HepG2 (cell line): ENCODE measurements at regions not wholly inside any gene's neighbourhood (a gene's known extent, or its start where the extent isn't known, plus 50 kb on each side); places are given as distances from the start of the nearest gene placed in this dataset.

ENCODE experiments used
- ATAC-seq: fragments of 200-7000 bp; cut with Tn5 transposase; 3 replicates; pipeline ENCODE4 v1.9.1; 2020; ENCODE audit warnings: mild to moderate bottlenecking, moderate library complexity
- BruUV-seq: library from RNA; stranded (reverse); fragments of 400-500 nt; replicated peaks from 2 replicates; lab custom pipeline; 2021; lab: Mats Ljungman, UMichigan
- CTCF ChIA-PET: fragments of 300-600 bp; formaldehyde crosslinking; extraction: SDS; loops from one replicate; lab custom pipeline; 2021; ENCODE audit warnings: low total read pairs, inconsistent platforms, low intra/inter-chr PET ratio; lab: Yijun Ruan, JAX
- POLR2A ChIA-PET: fragments of 350-600 bp; sonication (Branson Sonifier 250); formaldehyde crosslinking; loops from one replicate; lab custom pipeline; 2020; ENCODE audit warnings: antibody characterized with exemption, inconsistent platforms; lab: Yijun Ruan, JAX
- DNase-seq: peaks from one replicate; pipeline ENCODE4 v3.0.0-alpha.2; 2015; ENCODE audit warnings: low spot score
- FAIRE-seq: peaks from 3 replicates; lab custom pipeline; 2011; peaks lifted over from hg19 to GRCh38; lab: Jason Lieb, UNC
- H2AFZ ChIP-seq: one replicate; pipeline ENCODE4 v1.6.1; 2011; ENCODE audit warnings: low read length, inconsistent platforms
- H3K27ac ChIP-seq: fragments of 300-600 bp; 3 replicates; pipeline ENCODE4 v1.8.0; 2011; ENCODE audit warnings: mixed run types, mild to moderate bottlenecking, mixed read lengths, low read length, inconsistent platforms; ENCODE audit not compliant: insufficient read depth; ENCODE audit errors: extremely low read length
- H3K27me3 ChIP-seq, 2 experiments: fragments of 200-600 bp in 1 of 2; 2 replicates in 1 of 2; 3 replicates in 1 of 2; pipeline versions ENCODE4 v1.6.0 to v1.8.0; 2011; ENCODE audit warnings: low read length in 2 of 2, mild to moderate bottlenecking in 2 of 2, moderate library complexity in 2 of 2, inconsistent platforms in 1 of 2; ENCODE audit not compliant: insufficient read depth in 2 of 2, control insufficient read depth in 1 of 2
- H3K36me3 ChIP-seq, 2 experiments: fragments of 200-600 bp in 1 of 2; replicated peaks in 1 of 2; 2 replicates in 1 of 2; 3 replicates in 1 of 2; pipeline versions ENCODE4 v1.5.1 to v1.8.0; 2011; ENCODE audit warnings: low read length in 2 of 2, inconsistent platforms in 1 of 2; ENCODE audit not compliant: insufficient read depth in 2 of 2, control insufficient read depth in 1 of 2
- H3K4me1 ChIP-seq: 2 replicates; pipeline ENCODE4 v1.5.1; 2012; ENCODE audit warnings: low read length, inconsistent platforms; ENCODE audit not compliant: insufficient read depth
- H3K4me2 ChIP-seq: 2 replicates; pipeline ENCODE4 v1.6.0; 2011; ENCODE audit warnings: low read depth, low read length, inconsistent platforms
- H3K4me3 ChIP-seq, 3 experiments: fragments of 200-600 bp in 1 of 3; sonication (generic), shearing (Covaris generic) in 1 of 3; replicated peaks in 1 of 3; 2 replicates each; pipeline ENCODE4 v1.5.1; 2011 to 2016; ENCODE audit warnings: low read length in 3 of 3, inconsistent platforms in 2 of 3, low read depth in 2 of 3, mild to moderate bottlenecking in 2 of 3, control low read depth in 1 of 3, mixed read lengths in 1 of 3; ENCODE audit not compliant: insufficient read depth in 1 of 3
- H3K79me2 ChIP-seq: one replicate; pipeline ENCODE4 v1.6.1; 2011; ENCODE audit warnings: low read length, inconsistent platforms; ENCODE audit not compliant: insufficient read depth
- H3K9ac ChIP-seq: 2 replicates; pipeline ENCODE4 v1.6.0; 2011; ENCODE audit warnings: mild to moderate bottlenecking, low read depth, low read length, inconsistent platforms; ENCODE audit not compliant: insufficient read depth
- H3K9me3 ChIP-seq: 2 replicates; pipeline ENCODE4 v1.5.1; 2012; ENCODE audit warnings: mild to moderate bottlenecking, low read length
- H4K20me1 ChIP-seq: 2 replicates; pipeline ENCODE4 v1.6.0; 2011; ENCODE audit warnings: inconsistent platforms, mild to moderate bottlenecking, low read length, moderate library complexity; ENCODE audit not compliant: insufficient read depth
- CTCF ChIP-seq: sonication (generic); formaldehyde crosslinking; IDR thresholded peaks from 2 replicates; pipeline ENCODE4 v1.5.0; 2020; ENCODE audit warnings: mild to moderate bottlenecking, missing genetic modification reagents, moderate library complexity
- FOXA1 ChIP-seq, 2 experiments: fragments of 450-650 bp in 1 of 2; sonication (generic) in 1 of 2; formaldehyde crosslinking in 1 of 2; IDR thresholded peaks; 2 replicates each; pipeline versions ENCODE4 v1.4.0 to v1.6.1; 2016 to 2020; ENCODE audit warnings: missing genetic modification reagents in 1 of 2
- STAG1 ChIP-seq: sonication (generic); formaldehyde crosslinking; IDR thresholded peaks from 2 replicates; pipeline ENCODE4 v1.4.0; 2020; ENCODE audit warnings: missing genetic modification reagents
- TCF12 ChIP-seq, 2 experiments: fragments of 450-650 bp in 1 of 2; sonication (generic) in 1 of 2; formaldehyde crosslinking in 1 of 2; IDR thresholded peaks; 2 replicates each; pipeline versions ENCODE4 v1.6.1 to v1.8.0; 2017 to 2022; ENCODE audit warnings: antibody characterized with exemption in 1 of 2, mild to moderate bottlenecking in 1 of 2, missing genetic modification reagents in 1 of 2, moderate library complexity in 1 of 2
- WGBS: methylation state at CpG from one replicate; pipeline ENCODE4 v1.1.6; 2017; ENCODE audit warnings: low lambda C conversion rate; 5-methylcytosine and 5-hydroxymethylcytosine counted together
- in situ Hi-C: cut with HindIII; loops from 2 replicates; pipeline ENCODE4 v1.10.0; 2017; ENCODE audit warnings: low pct_unique_long_range_greater_than_20kb; ENCODE audit not compliant: extremely low pct_ligation_motif_present
- intact Hi-C: fragments of 100-400 bp; cut with micrococcal nuclease; formaldehyde crosslinking; loops from one replicate; pipeline ENCODE4 v1.10.0; 2022; ENCODE audit not compliant: unreplicated experiment

GRCh38 chr6:4225161-4225872 is 89.9 kb upstream of the ECI2 start:
- H3K9ac ChIP-seq, result no peak overlapping the region
- no peaks in the 10 kb centered on the region for H3K36me3 ChIP-seq
- H3K4me2 ChIP-seq, result 0 out of 2 replicates have a peak overlapping the region, but pooled peaks have one; percentile 19
- H3K79me2 ChIP-seq, result no peaks in the 10 kb centered on the region
- peak; percentile 82 for ATAC-seq
- TF ChIP-seq STAG1 (CRISPR knock-in tag), result peak; percentile 70
- peak; percentile 42 for TF ChIP-seq CTCF
- TF ChIP-seq TCF12 (IDR thresholded peaks at IDR 0.05), result no peak
- no peak for TF ChIP-seq TCF12 (CRISPR knock-in tag; IDR thresholded peaks at IDR 0.05)
- TF ChIP-seq FOXA1 (IDR thresholded peaks at IDR 0.05), result no peak
- TF ChIP-seq FOXA1 (CRISPR knock-in tag; IDR thresholded peaks at IDR 0.05), result peak; percentile 36; the same call in 1 of the 2 replicates
- TF ChIP-seq, all 625 proteins: peak for 3
- FAIRE-seq, result peak; percentile 8
- no peak overlapping the region for H3K27ac ChIP-seq
- no peak overlapping the region for H2AFZ ChIP-seq
- H3K27me3 ChIP-seq, result peaks cover 2% of the 10 kb centered on the region in 2 experiments; a peak in 2 of 5 replicates
- WGBS, result 19% methylated on average over 6 of the region's 9 CpGs
- peak; percentile 27 for DNase-seq
- POLR2A ChIA-PET, result no interaction called here
- CTCF ChIA-PET, result no interaction called here
- H4K20me1 ChIP-seq, result no peaks in the 10 kb centered on the region
- in situ Hi-C loops, result loop anchor here (10.0 kb wide), 1 partner anchor 739 kb away; no protein-coding TSS in a partner anchor
- intact Hi-C loops, result no loop called here
- H3K9me3 ChIP-seq, result no peaks in the 10 kb centered on the region
- BruUV-seq, result no TSS peak
- no peak overlapping the region for H3K4me3 ChIP-seq
- no peaks in the 10 kb centered on the region for H3K4me1 ChIP-seq
